Spleen (tissue), 7 donors: ENCODE measurements at regions not wholly inside any gene's neighbourhood (a gene's known extent, or its start where the extent isn't known, plus 50 kb on each side); places are given as distances from the start of the nearest gene placed in this dataset.

Experiments used
- POLR2A ChIP-seq, 3 donors: fragments of 450-650 bp; IDR thresholded peaks; one replicate each; pipeline ENCODE4 v1.5.1; 2017; ENCODE audit warnings: antibody characterized with exemption in 3 of 3, mild to moderate bottlenecking in 1 of 3
- POLR2AphosphoS5 ChIP-seq, 3 donors: sonication (generic); formaldehyde crosslinking; IDR thresholded peaks; one replicate each; pipeline ENCODE4 v1.5.1; 2017; ENCODE audit warnings: antibody characterized with exemption in 3 of 3
- TF ChIP-seq, protein P1 (sequence below), 11 experiments: fragments of 200-600 bp in 7 of 11; fragments of 450-650 bp in 4 of 11; sonication (generic) in 4 of 11; IDR thresholded peaks in 8 of 11; conservative IDR thresholded peaks in 3 of 11; 1 replicate in 7 of 11; 2 replicates in 4 of 11; pipeline versions ENCODE4 v1.4.0 to v1.8.0; 2016 to 2021; ENCODE audit warnings: antibody characterized with exemption in 11 of 11, inconsistent platforms in 4 of 11, mild to moderate bottlenecking in 1 of 11
- donor health status: DM: no; HTN: no; CAD: no; lungs with moderate emphysema.
- donor health status: DM: no; HTN: no; CAD: no.
- donor health status: DM: no; HTN: no; CAD: no.

DNA sequence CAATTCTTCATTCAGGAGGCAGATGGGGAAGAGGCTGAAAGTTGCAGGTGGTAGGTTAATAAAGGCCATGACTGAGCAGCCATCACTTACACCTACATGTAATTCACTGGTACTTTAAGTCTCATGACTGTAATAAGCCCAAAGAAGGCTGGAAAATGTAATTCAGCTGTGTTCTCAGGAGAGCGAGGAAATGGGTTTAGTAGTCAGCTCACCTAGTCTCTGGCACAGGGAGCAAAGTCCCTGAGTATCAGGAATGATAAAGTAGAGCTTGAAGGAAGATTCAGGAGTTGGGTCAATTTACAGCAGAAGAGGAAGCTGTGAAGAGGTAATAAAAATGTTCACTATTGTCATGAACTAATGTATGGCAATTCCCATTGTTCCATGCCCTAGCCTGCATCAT lies 393.4 kb upstream of the KAZN start:
- no peak for TF ChIP-seq POLR2AphosphoS5 (IDR thresholded peaks at IDR 0.05)
- TF ChIP-seq, protein P1, sequence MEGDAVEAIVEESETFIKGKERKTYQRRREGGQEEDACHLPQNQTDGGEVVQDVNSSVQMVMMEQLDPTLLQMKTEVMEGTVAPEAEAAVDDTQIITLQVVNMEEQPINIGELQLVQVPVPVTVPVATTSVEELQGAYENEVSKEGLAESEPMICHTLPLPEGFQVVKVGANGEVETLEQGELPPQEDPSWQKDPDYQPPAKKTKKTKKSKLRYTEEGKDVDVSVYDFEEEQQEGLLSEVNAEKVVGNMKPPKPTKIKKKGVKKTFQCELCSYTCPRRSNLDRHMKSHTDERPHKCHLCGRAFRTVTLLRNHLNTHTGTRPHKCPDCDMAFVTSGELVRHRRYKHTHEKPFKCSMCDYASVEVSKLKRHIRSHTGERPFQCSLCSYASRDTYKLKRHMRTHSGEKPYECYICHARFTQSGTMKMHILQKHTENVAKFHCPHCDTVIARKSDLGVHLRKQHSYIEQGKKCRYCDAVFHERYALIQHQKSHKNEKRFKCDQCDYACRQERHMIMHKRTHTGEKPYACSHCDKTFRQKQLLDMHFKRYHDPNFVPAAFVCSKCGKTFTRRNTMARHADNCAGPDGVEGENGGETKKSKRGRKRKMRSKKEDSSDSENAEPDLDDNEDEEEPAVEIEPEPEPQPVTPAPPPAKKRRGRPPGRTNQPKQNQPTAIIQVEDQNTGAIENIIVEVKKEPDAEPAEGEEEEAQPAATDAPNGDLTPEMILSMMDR (IDR thresholded peaks at IDR 0.05 in 8 of 11, conservative IDR thresholded peaks at IDR 0.05 in 3 of 11): no peak
- no peak for TF ChIP-seq POLR2A (IDR thresholded peaks at IDR 0.05)
